Fibroblast of pulmonary artery (primary cell): ENCODE measurements at regions not wholly inside any gene's neighbourhood (a gene's known extent, or its start where the extent isn't known, plus 50 kb on each side); places are given as distances from the start of the nearest gene placed in this dataset.

ENCODE experiments used
- DNase-seq: peaks from one replicate; pipeline ENCODE4 v3.0.0-alpha.2; 2010; ENCODE audit warnings: low read depth
- H3K4me3 ChIP-seq: replicated peaks from 2 replicates; pipeline ENCODE4 v1.5.1; 2011; ENCODE audit warnings: low read depth, mild to moderate bottlenecking, control low read depth, low read length, moderate library complexity
- TF ChIP-seq, protein P1 (sequence below): IDR thresholded peaks from 2 replicates; pipeline ENCODE4 v1.5.1; 2011; ENCODE audit warnings: mild to moderate bottlenecking, control low read depth, low read length, inconsistent platforms; ENCODE audit errors: missing control alignments

DNA sequence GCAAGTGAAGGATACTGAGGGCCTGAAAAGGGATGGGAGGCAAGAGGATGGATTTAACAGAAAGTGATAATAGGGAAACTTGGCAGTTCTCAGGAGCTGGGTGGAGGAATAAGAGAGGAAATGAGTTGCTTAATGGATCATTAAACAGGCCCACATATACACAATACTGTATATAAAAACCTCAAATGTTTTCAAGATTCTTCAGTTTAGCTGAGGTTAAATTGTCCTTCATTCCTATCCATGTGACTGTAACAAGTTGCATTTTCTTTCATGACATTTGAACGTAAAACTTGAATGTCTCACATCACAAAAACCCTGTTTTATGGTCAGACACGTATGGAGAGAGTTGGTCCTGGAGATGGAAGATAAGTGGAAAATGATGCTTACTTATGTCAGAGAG lies 76.5 kb upstream of the PLAC8 start:
- H3K4me3 ChIP-seq: no peak overlapping the region
- DNase-seq: no peak
- TF ChIP-seq, protein P1, sequence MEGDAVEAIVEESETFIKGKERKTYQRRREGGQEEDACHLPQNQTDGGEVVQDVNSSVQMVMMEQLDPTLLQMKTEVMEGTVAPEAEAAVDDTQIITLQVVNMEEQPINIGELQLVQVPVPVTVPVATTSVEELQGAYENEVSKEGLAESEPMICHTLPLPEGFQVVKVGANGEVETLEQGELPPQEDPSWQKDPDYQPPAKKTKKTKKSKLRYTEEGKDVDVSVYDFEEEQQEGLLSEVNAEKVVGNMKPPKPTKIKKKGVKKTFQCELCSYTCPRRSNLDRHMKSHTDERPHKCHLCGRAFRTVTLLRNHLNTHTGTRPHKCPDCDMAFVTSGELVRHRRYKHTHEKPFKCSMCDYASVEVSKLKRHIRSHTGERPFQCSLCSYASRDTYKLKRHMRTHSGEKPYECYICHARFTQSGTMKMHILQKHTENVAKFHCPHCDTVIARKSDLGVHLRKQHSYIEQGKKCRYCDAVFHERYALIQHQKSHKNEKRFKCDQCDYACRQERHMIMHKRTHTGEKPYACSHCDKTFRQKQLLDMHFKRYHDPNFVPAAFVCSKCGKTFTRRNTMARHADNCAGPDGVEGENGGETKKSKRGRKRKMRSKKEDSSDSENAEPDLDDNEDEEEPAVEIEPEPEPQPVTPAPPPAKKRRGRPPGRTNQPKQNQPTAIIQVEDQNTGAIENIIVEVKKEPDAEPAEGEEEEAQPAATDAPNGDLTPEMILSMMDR: no peak

DNA sequence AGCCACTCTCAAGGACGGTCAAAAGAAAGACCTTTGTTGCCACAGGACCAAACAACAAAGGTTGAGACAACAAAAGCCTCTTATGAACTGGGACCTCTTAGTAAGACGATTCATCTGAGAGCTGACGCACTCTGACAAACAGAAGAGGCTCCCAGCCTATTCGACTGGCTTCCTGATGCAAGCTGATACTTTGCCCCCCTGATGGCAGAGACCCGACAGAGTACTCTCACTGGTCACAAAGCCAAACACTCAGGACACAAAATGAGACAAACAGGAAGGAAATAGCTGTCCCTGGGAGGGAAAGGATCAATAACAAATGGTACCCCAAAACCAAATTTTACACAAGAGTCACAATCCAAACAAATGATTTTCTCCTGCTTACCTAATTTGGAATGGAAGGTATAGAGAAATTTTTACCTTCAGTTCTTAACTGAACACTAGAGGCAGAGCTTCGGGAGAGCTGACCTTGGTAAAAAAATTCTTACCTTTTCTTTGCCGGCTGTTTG lies 75.2 kb upstream of the PLAC8 start:
- DNase-seq: no peak
- TF ChIP-seq, protein P1: no peak
- H3K4me3 ChIP-seq: no peak overlapping the region

DNA sequence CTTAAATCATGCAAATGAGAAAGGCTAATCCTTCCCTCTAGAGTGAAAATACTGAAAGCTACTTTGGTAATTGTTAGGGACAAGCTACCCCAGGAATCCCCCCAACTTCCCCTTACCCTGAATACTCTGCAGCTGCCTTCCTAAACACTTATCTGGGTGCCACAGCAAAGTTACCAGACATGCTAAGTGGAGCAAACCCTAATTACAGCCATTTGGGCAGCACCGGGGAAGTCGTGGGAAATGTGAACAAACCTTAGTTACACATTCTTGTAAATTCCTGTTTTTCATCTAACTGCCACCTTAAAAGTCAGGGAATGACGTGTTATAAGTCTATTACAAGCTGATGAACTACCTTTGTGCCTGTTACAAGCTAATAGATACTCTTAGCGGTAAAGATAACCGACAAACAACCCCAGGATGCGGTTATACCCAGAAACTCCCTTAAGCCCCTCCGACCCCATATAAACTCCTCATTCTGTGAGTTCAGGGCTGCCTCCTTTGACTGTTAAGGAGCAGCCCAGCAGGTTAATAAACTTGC lies 66.0 kb upstream of the PLAC8 start:
- TF ChIP-seq, protein P1: no peak
- no peak for DNase-seq
- no peak overlapping the region for H3K4me3 ChIP-seq

DNA sequence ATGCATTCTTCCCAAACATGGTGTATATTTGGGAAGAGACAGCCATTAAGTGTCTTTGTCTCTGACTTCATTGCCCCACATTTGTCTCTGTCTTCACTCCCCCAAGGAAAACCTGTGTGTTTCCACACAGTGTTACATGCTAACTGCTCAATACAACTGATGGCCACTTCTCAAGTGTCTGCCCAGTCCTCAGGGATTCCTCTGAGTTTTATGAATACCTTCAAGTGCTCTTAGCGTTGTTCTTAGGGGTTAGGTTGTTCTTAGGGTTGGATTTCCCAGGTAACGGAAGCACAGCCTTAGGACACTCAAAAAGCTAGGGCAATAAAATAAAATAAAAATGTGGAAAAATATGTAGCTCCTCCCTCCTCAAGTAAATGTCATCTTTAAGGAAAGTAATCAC lies 64.7 kb upstream of the PLAC8 start:
- H3K4me3 ChIP-seq: no peak overlapping the region
- TF ChIP-seq, protein P1: no peak
- DNase-seq: no peak

DNA sequence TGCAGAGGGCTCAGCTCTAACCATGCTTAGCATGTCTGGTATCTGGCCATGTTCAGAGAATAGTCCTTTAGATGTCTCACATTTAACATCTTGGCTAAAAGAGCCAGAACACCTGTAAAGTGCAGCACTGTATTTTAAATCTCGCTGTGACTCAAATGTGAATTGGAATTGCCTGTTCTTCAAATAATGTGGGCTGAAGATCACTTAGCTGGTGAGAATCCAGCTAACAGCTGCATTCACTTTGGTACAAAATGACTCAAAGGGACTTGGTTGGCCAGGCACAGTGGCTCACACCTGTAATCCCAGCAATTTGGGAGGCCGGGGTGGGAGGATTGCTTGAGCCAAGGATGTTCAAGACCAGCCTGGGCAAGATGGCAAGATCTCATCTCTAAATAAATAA lies 63.5 kb upstream of the PLAC8 start:
- TF ChIP-seq, protein P1: no peak
- no peak for DNase-seq
- no peak overlapping the region for H3K4me3 ChIP-seq

DNA sequence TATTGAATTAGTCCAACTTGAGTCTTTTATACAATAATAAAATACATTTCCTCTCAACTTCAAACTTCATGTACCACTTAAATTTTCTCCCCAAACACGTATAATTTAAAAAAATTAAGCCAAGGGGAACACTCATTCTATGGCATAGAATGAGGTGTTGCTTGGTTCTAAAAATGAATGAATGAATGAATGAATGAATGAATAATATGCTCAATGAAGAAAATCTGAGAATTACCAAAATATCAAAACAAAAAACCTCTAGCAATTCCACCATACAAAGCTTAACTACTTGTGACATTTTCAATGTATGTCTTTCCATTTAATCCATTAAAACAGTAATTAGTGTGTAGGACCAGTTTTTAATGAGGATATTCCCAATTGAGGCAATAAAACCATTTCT lies 62.7 kb upstream of the PLAC8 start:
- TF ChIP-seq, protein P1: no peak
- DNase-seq: no peak
- no peak overlapping the region for H3K4me3 ChIP-seq

DNA sequence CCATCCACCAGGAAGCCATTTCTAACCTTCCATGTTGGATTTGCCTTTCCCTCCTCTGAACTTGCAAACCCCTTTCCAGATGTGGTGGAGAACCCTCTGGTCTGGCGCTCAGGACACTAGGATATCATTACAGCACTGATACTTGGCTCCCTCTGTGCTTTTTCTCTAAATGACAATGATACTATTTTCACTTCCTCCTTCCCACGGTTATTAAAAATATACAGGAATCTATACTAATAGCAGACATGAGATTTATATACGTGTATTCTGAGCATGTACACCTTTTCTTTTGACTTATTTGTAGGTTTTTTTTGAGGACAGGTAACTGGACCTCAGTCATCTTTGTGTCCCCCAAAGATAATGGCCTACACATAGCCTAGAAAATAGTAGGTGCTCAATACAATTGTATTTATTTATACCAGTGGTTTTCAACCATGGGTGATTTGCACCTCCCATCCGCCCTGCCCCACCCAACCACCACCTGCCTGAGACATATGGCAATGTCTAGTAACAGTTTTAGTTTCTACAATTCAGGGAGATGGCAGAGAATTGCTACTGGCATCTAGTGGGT lies 60.4 kb upstream of the PLAC8 start:
- no peak for DNase-seq
- H3K4me3 ChIP-seq: no peak overlapping the region
- TF ChIP-seq, protein P1: no peak
